Suppressor macrophage treated with lipopolysaccharide for 4 hours (primary cell): ENCODE measurements at regions not wholly inside any gene's neighbourhood (a gene's known extent, or its start where the extent isn't known, plus 50 kb on each side); places are given as distances from the start of the nearest gene placed in this dataset.
A peak's percentile ranks its signal among the peaks of the same experiment; 100 is the strongest.

Source experiments
- DNase-seq: peaks from one replicate; pipeline ENCODE4 v3.0.0-alpha.2; 2020

DNA sequence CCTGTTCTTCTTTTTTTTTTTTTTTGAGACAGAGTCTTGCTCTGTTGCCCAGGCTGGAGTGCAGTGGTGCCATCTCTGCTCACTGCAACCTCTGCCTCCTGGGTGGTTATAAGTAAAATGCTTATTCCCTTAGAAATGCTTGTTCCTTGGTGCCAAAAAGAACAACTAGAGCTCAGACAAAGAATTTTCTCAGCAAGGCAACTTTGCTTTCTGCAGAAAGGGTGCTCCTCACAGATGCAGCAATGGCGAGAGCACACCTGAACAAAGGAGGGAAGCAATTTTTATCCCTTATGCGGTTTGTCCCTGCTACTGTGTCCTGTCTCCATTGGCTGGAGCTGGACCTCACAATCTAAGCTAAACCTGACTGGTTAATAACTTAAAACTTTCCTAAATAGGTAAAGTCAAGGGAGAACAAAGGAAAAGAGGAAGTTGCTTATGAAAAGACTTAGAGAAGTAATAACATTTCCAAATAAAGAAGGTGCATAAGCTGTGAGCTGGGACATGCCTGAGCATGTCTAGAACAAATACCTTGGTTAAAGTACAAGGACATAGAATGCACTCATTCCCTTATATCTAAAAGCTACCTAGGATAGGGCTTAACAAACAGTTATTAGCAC is 90.0 kb upstream of the PRR5 start:
- DNase-seq, result no peak

DNA sequence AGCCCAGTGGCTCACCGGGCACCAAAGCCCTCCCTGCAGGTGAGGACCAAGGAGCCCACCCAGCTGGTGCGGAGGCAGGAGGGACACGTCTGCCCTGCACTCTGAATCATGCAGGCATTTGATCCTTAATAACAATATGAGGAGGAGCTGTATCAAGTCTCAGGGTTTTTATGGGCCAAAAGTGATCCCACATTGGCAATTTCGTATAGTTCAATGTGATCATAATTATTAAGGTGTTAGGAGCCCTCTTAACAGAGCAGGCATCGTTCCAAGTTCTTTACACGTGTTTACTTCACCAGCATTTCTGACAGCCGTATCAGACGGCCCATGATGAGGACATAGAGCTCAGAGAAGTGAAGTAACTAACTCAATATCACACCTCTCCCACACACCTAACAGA is 91.9 kb upstream of the PRR5 start:
- no peak for DNase-seq

DNA sequence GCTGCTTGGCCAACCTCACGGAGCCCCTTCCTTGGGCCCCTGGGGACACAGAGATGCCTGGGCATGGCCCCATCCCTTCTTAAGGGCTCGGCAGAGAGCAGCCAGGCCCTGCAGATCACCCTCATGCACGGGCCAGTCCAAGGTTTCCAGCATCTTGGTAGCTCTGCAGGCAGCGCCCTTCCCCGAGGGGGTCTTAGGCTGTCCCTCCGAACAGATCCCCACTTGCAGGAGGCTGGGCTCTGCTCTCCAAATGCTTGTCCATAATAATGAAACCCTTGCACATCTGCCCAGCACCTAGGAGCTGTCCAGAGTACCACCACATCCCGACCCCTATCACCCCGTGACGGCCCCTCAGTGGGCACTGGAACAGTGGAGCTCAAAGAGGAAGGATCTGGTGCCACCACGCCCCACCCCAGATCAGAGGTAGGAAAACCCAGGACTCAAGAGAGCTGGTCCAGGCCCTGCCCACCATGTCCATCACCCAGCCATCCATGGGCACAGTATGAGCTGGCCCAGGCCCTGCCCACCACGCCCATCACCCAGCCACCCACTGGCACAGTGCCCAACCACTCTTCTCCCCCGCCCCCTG is 92.5 kb upstream of the PRR5 start:
- DNase-seq, result no peak

DNA sequence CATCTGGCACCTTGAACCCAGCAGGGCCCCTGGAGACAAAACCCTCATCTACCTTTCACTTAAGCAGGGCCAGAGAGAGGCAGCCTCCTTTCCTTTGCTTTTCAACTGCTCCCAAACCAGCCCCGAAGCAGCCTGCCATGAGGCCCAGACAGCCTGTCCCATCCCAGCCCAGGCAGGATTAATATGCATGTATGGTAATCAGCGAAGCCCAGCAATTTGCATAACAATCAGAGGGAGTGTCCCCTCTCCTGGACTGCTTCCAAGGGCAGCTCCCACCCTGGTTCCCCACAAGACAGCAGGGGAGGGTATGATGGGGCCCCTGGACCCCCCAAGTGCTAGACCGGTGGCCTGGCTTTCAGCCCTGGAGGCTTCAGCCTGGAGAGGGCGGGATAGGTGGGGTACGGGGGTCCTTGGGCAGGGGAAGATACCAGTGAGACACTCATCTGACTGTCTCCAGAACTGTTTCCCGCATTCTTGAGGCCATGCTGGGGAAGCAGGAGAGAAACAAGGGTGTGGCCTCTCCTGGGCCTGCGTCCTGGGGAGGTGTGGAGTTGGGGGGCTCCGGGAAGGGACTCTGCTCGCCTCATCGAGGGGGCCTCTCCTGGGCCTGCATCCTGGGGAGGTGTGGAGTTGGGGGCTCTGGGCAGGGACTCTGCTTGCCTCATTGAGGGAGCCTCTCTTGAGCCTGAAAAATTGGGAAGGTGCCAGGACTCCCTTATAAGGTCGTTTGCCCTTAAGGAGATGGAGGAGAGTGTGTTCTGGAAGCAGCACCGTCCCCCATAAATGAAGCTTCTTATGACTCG is 93.2 kb upstream of the PRR5 start:
- DNase-seq, result no peak

DNA sequence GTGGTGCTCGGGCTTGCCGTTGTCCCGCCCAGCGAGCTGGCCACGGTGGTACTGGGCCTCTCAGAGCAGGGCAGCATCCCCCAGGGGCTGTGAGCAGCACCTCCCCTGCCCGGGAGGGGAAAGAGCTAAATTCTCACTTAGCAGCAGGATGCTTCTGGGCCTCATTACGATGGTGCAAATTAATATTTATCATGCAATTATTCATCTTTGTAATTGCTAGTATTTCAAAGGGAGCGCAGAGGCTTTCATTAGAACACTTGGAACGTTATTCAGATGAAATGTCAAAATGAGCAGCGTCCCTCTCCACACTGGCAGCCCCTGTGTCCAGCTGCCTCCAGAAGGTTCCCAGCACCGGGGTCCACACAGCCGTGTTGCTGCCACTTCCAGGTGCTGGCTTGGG is 95.9 kb upstream of the PRR5 start:
- DNase-seq, result no peak

DNA sequence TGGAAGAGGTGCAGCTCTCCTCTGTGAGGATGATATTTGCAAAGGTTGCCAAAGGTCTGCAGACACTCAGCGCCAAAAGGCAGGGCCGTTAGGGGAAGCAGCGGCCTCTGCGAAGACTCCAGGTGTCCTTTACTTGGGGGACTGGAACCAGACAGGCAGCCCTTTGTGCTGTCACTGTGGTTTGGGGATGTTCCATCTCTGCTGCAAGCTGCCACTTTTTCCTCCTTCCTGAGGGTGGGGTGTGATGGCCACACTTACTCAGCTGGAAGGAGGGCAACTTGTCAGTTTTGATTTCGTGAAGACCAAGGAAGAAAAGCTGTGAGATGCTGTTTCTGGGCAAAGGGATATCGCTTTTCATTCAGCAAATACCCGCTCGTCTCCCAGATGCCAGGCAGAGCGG is 96.5 kb upstream of the PRR5 start:
- DNase-seq, result peak; percentile 33

DNA sequence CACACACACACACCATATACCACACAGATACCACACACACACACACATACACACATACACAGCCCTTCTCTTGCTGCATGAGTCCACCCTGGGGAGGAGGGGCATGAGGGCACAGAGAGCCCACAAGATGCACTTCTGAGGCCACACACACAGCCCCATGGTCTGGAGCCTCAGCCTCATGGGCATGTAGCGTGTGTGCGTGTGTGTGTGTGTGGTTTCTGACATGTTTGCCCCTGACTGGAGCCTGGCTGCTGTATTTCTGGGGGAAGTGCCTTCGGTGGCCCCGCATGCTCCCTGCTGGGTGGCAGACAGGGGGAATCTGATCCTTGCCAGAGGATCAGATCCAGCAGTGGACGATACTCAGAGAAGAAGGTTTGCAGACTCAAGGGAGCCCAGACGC is 97.0 kb upstream of the PRR5 start:
- DNase-seq, result no peak

DNA sequence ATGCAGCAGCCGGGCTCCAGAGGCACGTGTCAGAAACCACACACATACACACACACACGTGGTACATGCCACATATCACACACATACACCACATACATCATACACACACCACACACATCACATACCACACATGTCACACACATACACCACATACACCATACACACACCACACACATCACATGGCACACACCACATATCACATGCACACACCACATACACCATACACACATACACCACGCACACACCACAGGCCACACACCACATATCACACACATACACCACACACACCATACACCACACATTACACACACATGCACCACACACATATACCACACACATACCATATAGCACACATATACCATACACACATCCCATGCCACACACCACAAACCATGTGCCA is 97.5 kb upstream of the PRR5 start:
- no peak for DNase-seq

DNA sequence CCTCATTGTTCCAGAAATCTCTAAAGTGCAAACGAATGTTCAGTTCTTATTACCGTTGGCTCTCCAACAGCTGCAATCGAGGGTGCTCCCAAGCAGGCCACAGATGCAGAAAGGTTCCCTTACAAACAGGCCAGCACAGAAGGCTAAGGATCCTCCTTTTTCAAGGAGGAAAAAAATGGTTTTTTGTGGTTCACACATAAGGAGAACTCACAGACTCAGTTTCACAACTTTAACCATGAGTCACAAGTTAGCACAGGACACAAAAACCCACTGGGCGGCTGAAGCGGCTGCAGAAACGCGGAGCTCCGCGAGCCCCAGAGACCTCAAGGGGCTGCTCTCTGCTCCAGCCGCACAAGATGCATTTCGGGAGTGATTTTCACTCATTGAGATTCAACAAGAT is 98.2 kb upstream of the PRR5 start:
- peak; percentile 87 for DNase-seq

DNA sequence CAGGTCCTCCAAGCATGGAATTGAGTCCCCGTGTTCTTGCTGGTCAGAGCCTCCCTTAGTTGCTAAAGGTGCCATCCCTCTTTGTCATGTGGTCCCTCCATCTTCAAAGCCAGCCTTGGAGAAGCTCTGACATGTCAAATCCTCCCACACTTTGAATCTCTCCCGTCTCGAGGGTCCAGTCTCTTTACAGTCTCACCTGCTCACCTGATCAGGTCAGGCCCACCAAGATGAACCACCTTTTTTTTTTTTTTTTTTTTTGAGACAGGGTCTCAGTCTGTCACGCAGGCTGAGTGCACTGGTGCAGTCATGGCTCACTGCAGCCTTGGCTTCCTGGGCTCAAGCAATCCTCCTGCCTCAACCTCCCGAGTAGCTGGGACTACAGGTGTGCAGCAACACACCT is 100.3 kb upstream of the PRR5 start:
- no peak for DNase-seq

DNA sequence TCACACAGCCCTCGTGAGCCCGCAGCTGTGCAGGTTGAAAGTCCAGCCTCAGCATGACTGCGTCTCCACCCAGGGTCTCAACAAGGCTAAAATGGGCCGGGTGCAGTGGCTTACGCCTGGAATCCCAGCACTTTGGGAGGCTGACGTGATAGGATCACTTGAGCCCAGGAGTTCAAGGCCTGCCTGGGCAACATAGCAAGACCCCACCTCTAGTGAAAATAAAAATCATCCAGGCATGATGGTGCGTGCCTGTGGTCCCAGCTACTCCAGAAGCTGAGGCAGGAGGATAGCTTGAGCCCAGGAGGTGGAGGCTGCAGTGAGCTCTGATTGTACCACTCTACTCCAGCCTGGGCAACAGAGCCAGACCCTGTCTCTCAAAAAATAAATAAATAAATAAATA is 100.8 kb upstream of the PRR5 start:
- no peak for DNase-seq

DNA sequence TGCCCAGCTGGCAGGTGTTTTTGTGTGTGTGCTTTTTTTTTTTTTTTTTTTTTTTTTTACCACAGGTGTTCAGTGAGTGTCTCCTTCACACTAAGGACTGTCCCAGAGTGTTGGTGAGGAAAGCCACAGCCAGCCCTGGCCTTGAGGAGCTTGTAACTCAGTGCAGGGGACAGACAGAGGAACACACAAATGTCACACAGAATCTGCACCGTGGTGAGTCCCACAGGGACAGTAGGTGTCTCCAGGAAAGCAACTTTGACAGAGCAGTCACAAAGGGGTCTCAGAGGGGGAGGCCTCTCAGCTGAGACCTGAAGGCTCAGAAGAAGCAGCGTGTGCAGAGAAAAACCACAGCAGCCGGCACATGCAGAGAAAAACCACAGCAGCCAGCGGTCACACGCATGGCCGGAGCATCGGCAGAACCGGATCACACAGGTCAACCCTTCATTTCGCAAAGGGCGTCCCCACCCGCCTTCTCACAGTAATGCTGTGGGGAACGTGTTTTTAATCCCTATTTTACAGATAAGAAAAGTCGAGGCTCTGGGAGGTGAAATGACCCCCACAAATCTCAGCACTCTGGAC is 101.7 kb upstream of the PRR5 start:
- no peak for DNase-seq

DNA sequence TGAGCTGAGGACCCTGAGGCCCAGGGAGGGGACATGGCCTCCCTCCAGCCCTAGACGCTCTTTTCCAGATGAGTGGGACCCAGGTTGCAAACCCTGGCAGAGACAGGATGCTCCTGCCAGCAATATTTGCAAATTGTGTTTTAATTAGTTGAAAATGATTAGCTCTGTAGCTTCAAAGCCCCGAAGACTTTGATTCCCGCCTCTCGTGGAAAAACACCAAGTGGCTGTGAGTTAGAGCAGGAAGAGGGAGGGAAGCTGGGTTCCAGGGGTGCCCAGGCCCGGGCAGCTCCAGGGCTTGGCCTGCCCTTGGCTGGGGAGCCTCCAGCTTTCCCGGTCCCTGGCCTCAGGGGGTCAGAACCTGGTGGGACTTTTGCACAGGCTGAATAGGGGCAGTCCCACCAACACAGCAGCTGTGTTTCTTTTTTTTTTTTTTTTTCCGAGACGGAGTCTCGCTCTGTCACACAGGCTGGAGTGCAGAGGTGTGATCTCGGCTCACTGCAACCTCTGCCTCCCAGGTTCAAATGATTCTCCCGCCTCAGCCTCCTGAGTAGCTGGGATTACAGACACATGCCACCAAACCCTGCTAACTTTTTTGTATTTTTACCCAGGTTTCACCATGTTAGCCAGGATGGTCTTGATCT is 101.6 kb upstream of the RTL6 start:
- DNase-seq, result no peak

DNA sequence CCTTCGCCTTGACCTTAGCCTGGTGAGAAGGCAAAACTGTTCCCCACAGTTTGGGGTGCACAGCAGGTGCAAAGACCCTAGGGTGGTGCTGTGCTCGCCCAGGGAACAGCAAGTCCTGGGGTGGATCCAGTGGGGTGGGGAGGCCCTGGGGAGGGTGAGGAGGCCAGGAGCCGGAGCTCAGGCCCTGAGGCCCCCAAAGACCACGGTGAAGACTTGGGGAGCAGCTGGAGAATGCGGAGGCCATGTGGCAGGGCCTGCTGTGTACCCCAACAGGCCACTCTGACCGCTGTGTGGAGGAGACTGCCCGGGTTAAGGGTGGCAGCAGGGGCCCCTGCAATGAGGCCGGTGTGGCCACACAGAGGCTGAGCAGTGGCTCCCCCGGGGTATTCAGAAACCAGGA is 101.1 kb upstream of the RTL6 start:
- no peak for DNase-seq

DNA sequence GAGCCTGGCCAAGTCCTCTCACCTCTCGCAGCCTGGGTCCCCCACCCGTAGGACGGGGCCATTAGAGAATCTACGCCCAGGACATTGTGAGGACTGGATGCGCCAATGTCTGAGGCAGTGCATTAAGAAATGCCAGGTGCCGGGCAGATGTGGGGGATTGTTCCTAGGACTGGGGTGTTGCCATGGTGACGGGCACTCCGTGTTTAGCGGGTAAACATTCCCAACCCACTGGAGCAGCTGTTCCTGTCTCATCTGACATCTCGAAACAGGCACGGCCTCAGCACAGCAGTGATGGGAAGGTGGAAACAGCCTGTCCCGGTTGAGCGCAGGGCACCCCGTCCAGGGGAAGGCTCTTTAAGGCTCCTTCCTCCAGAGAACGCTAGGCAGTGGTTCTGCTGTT is 99.6 kb upstream of the RTL6 start:
- DNase-seq, result no peak

DNA sequence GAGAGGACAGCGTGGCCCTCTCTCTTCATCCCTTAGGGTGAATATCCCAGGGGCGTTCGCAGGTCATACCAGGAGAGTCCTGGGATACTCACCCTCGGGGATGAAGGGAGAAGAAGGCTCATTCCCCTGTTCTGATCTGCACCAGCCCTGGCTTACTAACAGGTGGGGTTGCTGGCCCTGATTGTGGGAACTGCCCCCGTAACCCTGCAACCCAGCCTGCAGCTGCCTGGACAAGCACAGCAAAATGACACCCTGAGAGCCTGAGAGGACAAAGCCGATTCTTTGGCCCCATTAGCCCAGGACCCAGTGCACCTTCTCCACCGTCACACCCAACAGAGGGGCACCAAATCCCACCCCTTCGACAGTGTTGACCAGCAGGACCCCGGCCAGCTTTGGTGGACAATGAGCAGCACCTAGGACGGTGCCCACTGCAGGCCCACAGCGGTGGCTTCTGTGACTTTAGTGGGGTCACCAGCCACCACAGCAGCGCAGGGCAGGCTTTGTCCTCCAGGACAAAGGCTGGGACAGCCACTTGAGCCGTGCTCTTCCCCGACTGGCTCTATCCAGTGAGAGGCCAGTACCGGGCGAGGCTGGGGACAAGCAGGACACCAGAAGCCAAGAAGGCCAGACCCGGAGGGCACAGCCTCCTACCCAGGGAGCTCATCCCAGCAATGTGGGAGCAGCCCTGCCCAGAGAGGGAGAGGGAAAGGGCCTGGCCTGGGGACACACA is 98.5 kb upstream of the RTL6 start:
- DNase-seq, result no peak

DNA sequence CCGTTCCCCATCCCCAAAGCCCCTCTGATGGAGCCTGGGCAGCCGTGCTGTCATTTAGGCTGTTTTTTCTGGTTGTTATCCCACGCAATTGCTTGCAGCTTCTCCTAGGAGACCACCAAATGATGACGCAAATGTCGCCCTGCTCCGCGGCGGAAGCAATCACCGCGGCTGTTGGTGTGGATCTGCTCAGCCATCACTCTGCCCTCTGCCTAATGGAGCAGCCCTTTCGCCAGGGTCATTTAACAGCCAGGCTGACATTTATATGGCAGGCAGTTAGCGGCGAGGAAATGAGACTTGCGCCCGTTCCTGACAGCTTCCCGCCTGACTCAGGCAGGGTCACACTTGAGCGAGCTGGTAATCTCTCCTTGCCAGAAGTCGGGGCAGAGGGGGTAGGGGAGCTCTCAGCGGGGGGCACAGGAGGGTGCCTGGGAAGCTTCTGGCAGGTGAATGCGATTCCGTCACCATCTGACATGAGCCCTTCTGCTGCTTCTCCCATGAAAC is 97.9 kb upstream of the RTL6 start:
- DNase-seq, result peak; percentile 30

DNA sequence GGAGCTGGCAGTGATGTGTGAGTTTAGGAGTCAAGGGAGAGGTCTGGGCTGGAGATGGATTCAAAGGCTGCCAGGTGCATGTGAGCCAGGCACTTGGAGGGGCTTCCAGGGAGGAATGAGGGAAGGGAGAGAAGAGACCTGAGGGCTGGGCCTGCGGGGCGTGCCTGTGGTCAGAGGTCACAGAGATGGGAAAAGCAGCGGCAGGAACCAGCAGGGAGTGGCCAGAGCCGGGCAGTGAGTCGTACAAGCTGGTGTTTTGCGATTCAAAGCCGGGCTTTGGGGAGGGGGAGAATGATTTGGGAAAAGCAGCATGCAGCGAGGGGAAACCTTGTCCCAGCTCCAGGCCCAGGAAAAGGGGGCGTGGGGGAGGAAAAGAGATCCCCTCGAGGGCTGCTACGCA is 96.9 kb upstream of the RTL6 start:
- no peak for DNase-seq

DNA sequence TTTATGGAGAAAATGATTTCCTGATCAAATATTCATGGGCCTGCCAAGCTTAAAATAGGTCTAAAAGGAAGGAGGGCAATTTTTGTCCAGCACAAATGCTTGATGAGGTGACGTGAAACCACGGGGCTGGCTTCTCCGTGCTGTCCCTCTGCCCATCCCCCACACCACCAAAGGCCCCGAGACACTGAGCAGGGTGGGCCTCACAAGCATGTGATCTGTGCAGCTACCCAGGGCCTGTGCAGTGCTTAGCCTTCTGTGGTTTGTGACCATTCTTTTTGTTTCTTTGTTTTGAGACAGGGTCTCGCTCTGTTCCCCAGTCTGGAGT is 94.8 kb upstream of the RTL6 start:
- DNase-seq, result no peak

DNA sequence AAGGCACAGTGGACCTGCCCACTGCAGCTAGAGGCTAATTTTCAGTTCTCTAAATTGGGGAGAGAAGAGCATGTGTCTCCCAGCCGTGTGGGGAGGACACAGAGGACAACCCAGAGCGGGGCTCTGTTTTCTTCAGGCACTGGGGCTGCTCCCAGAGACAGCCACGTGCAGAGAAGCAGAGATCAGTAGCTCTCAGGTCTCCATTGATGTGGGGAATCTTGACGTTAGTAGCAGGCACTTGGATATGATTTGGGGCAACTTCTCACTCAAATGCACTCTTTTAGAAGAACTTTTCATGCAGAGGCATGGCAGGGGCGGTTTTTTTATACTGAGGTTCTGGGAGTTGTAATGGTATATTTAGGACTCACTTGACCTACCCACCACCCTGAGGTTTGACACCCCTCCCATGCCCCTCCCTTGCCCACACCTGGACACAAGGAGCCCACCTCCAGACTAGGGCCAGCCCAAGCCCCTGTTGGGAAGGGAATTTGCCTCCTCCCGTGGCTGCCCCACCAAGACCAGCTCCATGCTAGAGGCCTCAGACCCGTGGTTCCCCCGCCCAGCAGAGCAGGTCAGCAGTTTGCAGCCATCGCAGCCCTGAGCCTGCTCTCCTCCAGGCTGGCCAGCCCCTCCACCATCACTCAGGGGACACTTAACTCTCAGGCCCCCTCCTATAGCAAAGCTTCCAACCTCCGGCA is 94.2 kb upstream of the RTL6 start:
- DNase-seq, result no peak

DNA sequence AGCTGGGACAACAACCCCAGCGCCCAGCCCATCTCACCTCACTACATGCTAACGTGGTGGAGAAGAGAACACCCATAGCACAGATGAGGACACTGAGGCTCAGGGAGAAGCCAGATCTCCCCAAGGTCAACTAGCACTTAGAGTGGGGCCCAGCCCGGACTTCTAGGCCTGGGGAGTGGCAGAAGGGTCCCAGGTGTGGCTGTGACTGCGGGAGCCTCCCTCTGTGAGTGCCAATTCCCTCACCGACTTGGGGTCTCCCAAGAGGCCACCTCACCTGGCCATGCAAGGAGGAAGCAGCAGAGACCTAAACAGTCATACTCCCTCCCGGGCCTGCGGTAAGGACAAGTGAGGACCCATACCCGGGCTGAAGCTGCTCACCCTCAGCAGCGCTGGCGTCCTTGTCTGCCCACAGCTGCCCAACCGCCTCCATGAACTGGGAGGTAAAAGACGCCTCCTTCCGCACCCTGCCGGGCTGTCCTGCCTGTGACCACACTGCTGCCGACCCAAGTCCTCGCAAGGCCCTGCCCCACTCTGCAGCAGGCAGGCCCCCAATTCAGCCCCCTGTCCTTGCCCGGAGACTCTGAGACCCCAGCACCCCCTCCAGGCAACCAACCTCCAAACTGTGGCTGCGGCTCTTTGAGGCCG is 93.2 kb upstream of the RTL6 start:
- no peak for DNase-seq

DNA sequence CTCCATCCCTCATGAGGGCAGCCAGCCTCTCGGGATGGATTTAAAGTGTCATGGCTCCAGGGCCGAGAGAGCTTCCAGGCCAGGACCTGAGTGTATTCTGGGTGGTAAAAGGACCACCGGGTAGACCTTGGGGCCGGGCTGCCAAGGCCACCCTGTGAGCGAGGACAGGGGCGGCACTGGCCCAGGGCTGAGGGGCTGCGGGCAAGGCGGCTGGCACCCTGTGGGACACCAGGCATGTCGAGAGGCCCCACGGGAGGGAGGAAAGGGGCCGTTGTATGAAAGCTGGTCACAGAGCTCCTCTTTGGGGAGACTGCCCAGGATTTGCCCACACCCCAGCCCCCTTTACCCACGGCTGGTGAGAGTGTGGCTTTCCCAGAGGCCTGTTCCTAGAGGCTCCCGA is 92.3 kb upstream of the RTL6 start:
- DNase-seq, result no peak
